ENCODE measurements at regions not wholly inside any gene's neighbourhood (a gene's known extent, or its start where the extent isn't known, plus 50 kb on each side); places are given as distances from the start of the nearest gene placed in this dataset.

- H4K20me1 ChIP-seq (ENCODE audit: control insufficient read depth, insufficient read depth, low read depth, low read length), result no peaks in the 10 kb centered on the region
- H3K4me3 ChIP-seq (ENCODE audit: low read length), result no peak overlapping the region
- no peaks in the 10 kb centered on the region for H3K36me3 ChIP-seq (ENCODE audit: control insufficient read depth, low read length)
- no peak overlapping the region for H3K4me2 ChIP-seq (ENCODE audit: low read length)
- no peak overlapping the region for H3K27ac ChIP-seq (ENCODE audit: low read depth, low read length)
- TF ChIP-seq CTCF (IDR thresholded peaks at IDR 0.05; ENCODE audit: low read depth, low read length, poor library complexity, severe bottlenecking), result no peak
- no peak for TF ChIP-seq EZH2phosphoT487 (IDR thresholded peaks at IDR 0.05; ENCODE audit: borderline replicate concordance, low read length)
- H3K9me2 ChIP-seq (replicated peaks; ENCODE audit: control insufficient read depth, low read length), result no peaks in the 10 kb centered on the region
- no peaks in the 10 kb centered on the region for H3K9me3 ChIP-seq (ENCODE audit: control insufficient read depth, insufficient read depth, low read length)
- H3K27me3 ChIP-seq (ENCODE audit: control insufficient read depth, low read length), result no peaks in the 10 kb centered on the region
- H3K79me2 ChIP-seq (ENCODE audit: control insufficient read depth, low read length), result no peaks in the 10 kb centered on the region
- H3K4me1 ChIP-seq (ENCODE audit: control insufficient read depth, low read length), result no peaks in the 10 kb centered on the region
- no peaks in the 10 kb centered on the region for H3F3A ChIP-seq (ENCODE audit: control insufficient read depth, insufficient read depth)
Observed at GRCh38 chrX:10781847-10782530, 161.6 kb upstream of the MID1 start.

- Histone ChIP-seq H4K20me1 (ENCODE audit: control insufficient read depth, insufficient read depth, low read depth, low read length) (no peaks in the 10 kb centered on the region), H3K27me3 (ENCODE audit: control insufficient read depth, low read length) (no peaks in the 10 kb centered on the region), H3K4me3 (ENCODE audit: low read length) (no peak overlapping the region), H3K27ac (ENCODE audit: low read depth, low read length) (no peak overlapping the region), H3F3A (ENCODE audit: control insufficient read depth, insufficient read depth) (no peaks in the 10 kb centered on the region), H3K79me2 (ENCODE audit: control insufficient read depth, low read length) (no peaks in the 10 kb centered on the region), H3K4me2 (ENCODE audit: low read length) (no peak overlapping the region), H3K9me3 (ENCODE audit: control insufficient read depth, insufficient read depth, low read length) (no peaks in the 10 kb centered on the region), H3K4me1 (ENCODE audit: control insufficient read depth, low read length) (no peaks in the 10 kb centered on the region), H3K9me2 (replicated peaks; ENCODE audit: control insufficient read depth, low read length) (no peaks in the 10 kb centered on the region), H3K36me3 (ENCODE audit: control insufficient read depth, low read length) (no peaks in the 10 kb centered on the region)
- TF ChIP-seq EZH2phosphoT487 (IDR thresholded peaks at IDR 0.05; ENCODE audit: borderline replicate concordance, low read length), result no peak
Observed at GRCh38 chrX:10783451-10783995, 163.1 kb upstream of the MID1 start.

- Histone ChIP-seq H3K4me3 (ENCODE audit: low read length) (no peak overlapping the region), H3K4me1 (ENCODE audit: control insufficient read depth, low read length) (no peaks in the 10 kb centered on the region), H3K9me3 (ENCODE audit: control insufficient read depth, insufficient read depth, low read length) (no peaks in the 10 kb centered on the region), H3K36me3 (ENCODE audit: control insufficient read depth, low read length) (no peaks in the 10 kb centered on the region), H3K4me2 (ENCODE audit: low read length) (no peak overlapping the region), H3K9me2 (replicated peaks; ENCODE audit: control insufficient read depth, low read length) (no peaks in the 10 kb centered on the region), H3K79me2 (ENCODE audit: control insufficient read depth, low read length) (no peaks in the 10 kb centered on the region), H3K27ac (ENCODE audit: low read depth, low read length) (no peak overlapping the region), H4K20me1 (ENCODE audit: control insufficient read depth, insufficient read depth, low read depth, low read length) (no peaks in the 10 kb centered on the region), H3F3A (ENCODE audit: control insufficient read depth, insufficient read depth) (no peaks in the 10 kb centered on the region), H3K27me3 (ENCODE audit: control insufficient read depth, low read length) (no peaks in the 10 kb centered on the region)
- no peak for TF ChIP-seq CTCF (IDR thresholded peaks at IDR 0.05; ENCODE audit: low read depth, low read length, poor library complexity, severe bottlenecking)
- no peak for TF ChIP-seq EZH2phosphoT487 (IDR thresholded peaks at IDR 0.05; ENCODE audit: borderline replicate concordance, low read length)
Observed at GRCh38 chrX:10787264-10787663, 166.9 kb upstream of the MID1 start.

GRCh38 chrX:10794203-10794630 lies 173.8 kb upstream of the MID1 start:
- TF ChIP-seq CTCF (IDR thresholded peaks at IDR 0.05; ENCODE audit: low read depth, low read length, poor library complexity, severe bottlenecking) (no peak), EZH2phosphoT487 (IDR thresholded peaks at IDR 0.05; ENCODE audit: borderline replicate concordance, low read length) (no peak)
- Histone ChIP-seq H3K27me3 (ENCODE audit: control insufficient read depth, low read length) (no peaks in the 10 kb centered on the region), H4K20me1 (ENCODE audit: control insufficient read depth, insufficient read depth, low read depth, low read length) (no peaks in the 10 kb centered on the region), H3K4me3 (ENCODE audit: low read length) (no peak overlapping the region), H3K27ac (ENCODE audit: low read depth, low read length) (no peak overlapping the region), H3K79me2 (ENCODE audit: control insufficient read depth, low read length) (no peaks in the 10 kb centered on the region), H3K9me3 (ENCODE audit: control insufficient read depth, insufficient read depth, low read length) (no peaks in the 10 kb centered on the region), H3K9me2 (replicated peaks; ENCODE audit: control insufficient read depth, low read length) (no peaks in the 10 kb centered on the region), H3K4me2 (ENCODE audit: low read length) (no peak overlapping the region), H3F3A (ENCODE audit: control insufficient read depth, insufficient read depth) (no peaks in the 10 kb centered on the region), H3K4me1 (ENCODE audit: control insufficient read depth, low read length) (no peaks in the 10 kb centered on the region), H3K36me3 (ENCODE audit: control insufficient read depth, low read length) (no peaks in the 10 kb centered on the region)

Measured in DOHH2 (cell line).